Endothelial cell of umbilical vein (primary cell): ENCODE measurements at regions not wholly inside any gene's neighbourhood (a gene's known extent, or its start where the extent isn't known, plus 50 kb on each side); places are given as distances from the start of the nearest gene placed in this dataset.

ENCODE experiments used
- CTCF ChIP-seq, 2 donors: IDR thresholded peaks; 1 replicate in 1 of 2; 2 replicates in 1 of 2; pipeline ENCODE4 v1.5.1; 2011; ENCODE audit warnings: low read length in 2 of 2, mild to moderate bottlenecking in 2 of 2, moderate library complexity in 2 of 2, control low read depth in 1 of 2, inconsistent platforms in 1 of 2, low read depth in 1 of 2; ENCODE audit not compliant: insufficient read depth in 1 of 2; ENCODE audit errors: extremely low read depth in 1 of 2
- EZH2 ChIP-seq: IDR thresholded peaks from 2 replicates; pipeline ENCODE4 v1.6.1; 2012; ENCODE audit warnings: borderline replicate concordance, low read depth, mild to moderate bottlenecking, moderate library complexity, low read length, inconsistent platforms; ENCODE audit not compliant: severe bottlenecking
- POLR2A ChIP-seq: IDR thresholded peaks from 2 replicates; pipeline ENCODE4 v1.6.1; 2012; ENCODE audit warnings: low read depth, mild to moderate bottlenecking, control low read depth, low read length
- POLR2AphosphoS5 ChIP-seq: IDR thresholded peaks from 2 replicates; pipeline ENCODE4 v1.6.1; 2012; ENCODE audit warnings: low read depth, mild to moderate bottlenecking, control low read depth, low read length, moderate library complexity; ENCODE audit not compliant: insufficient read depth
- TF ChIP-seq, protein P1 (sequence below): IDR thresholded peaks from 2 replicates; pipeline ENCODE4 v1.6.1; 2011; ENCODE audit not compliant: insufficient read depth, insufficient read length

DNA sequence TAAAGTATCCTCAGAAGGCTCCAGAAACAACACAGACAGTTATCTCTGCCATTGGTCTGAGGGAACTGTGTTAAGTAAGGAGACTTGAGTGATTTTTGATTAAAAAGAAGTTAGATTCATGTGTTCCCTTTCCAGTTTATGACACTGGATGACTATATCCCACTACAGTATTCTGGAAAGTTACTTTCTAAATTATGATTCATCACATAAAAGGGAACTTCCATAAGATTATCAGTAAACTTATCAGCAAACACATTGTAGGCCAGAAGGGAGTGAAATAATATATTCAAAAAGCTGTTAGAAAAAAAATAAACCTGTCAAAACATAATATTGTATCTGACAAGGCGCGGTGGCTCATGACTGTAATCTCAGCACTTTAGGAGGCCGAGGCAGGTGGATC lies 700.0 kb downstream of the SLITRK6 start:
- TF ChIP-seq CTCF (IDR thresholded peaks at IDR 0.05; ENCODE audit: extremely low read depth in 1 of 2, insufficient read depth in 1 of 2, low read depth in 1 of 2, low read length in 2 of 2) = no peak
- no peak for TF ChIP-seq POLR2AphosphoS5
- TF ChIP-seq EZH2 = no peak
- TF ChIP-seq, protein P1, sequence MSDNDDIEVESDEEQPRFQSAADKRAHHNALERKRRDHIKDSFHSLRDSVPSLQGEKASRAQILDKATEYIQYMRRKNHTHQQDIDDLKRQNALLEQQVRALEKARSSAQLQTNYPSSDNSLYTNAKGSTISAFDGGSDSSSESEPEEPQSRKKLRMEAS = no peak
- TF ChIP-seq POLR2A = no peak
